Activated T-helper 1 cell treated with anti-CD3 and anti-CD28 coated beads, Interleukin-12 subunit alpha, Interleukin-12 subunit beta, Interleukin-2, Interleukin-4 antibody, amounts not matched to agents 30 ng/mL and 10 ng/mL and 1 ng/mL, durations not matched to agents 14 hours and 24 hours and 36 hours (primary cell): ENCODE measurements at regions not wholly inside any gene's neighbourhood (a gene's known extent, or its start where the extent isn't known, plus 50 kb on each side); places are given as distances from the start of the nearest gene placed in this dataset.

Experiments
- DNase-seq: peaks from one replicate; pipeline ENCODE4 v3.0.0; 2021; ENCODE audit warnings: low spot score
- H3K27ac Mint-ChIP-seq: one replicate; pipeline ENCODE4 v1.8.0; 2021; ENCODE audit warnings: mild to moderate bottlenecking, mixed read lengths
- H3K27me3 Mint-ChIP-seq: one replicate; pipeline ENCODE4 v1.8.0; 2022; ENCODE audit warnings: mild to moderate bottlenecking, moderate library complexity, mixed read lengths; ENCODE audit not compliant: insufficient read depth
- H3K36me3 Mint-ChIP-seq: one replicate; pipeline ENCODE4 v1.8.0; 2021; ENCODE audit warnings: low read depth, mixed read lengths
- H3K4me1 Mint-ChIP-seq: one replicate; pipeline ENCODE4 v1.8.0; 2021; ENCODE audit warnings: low read depth, mixed read lengths
- H3K4me3 Mint-ChIP-seq: one replicate; pipeline ENCODE4 v1.8.0; 2021; ENCODE audit warnings: mild to moderate bottlenecking, moderate library complexity, mixed read lengths
- H3K9me3 Mint-ChIP-seq: one replicate; pipeline ENCODE4 v1.8.0; 2021; ENCODE audit warnings: mixed read lengths
- intact Hi-C: fragments of 100-400 bp; cut with micrococcal nuclease; formaldehyde crosslinking; loops from one replicate; pipeline ENCODE4 v1.15.1; 2024

- no peaks in the 10 kb centered on the region for H3K4me1 Mint-ChIP-seq
- no peak overlapping the region for H3K4me3 Mint-ChIP-seq
- no peaks in the 10 kb centered on the region for H3K27me3 Mint-ChIP-seq
- intact Hi-C loops = no loop called here
- no peak for DNase-seq
- no peaks in the 10 kb centered on the region for H3K36me3 Mint-ChIP-seq
- no peaks in the 10 kb centered on the region for H3K9me3 Mint-ChIP-seq
- H3K27ac Mint-ChIP-seq = no peak overlapping the region
Measured at GRCh38 chr20:60481743-60482133, 523.5 kb downstream of the CDH26 start.

GRCh38 chr20:60482221-60483008 lies 524.2 kb downstream of the CDH26 start:
- no peaks in the 10 kb centered on the region for H3K27me3 Mint-ChIP-seq
- H3K9me3 Mint-ChIP-seq = no peaks in the 10 kb centered on the region
- H3K4me3 Mint-ChIP-seq = no peak overlapping the region
- intact Hi-C loops = no loop called here
- no peak overlapping the region for H3K27ac Mint-ChIP-seq
- DNase-seq = no peak
- no peaks in the 10 kb centered on the region for H3K4me1 Mint-ChIP-seq
- no peaks in the 10 kb centered on the region for H3K36me3 Mint-ChIP-seq

GRCh38 chr20:60483371-60483770 lies 525.1 kb downstream of the CDH26 start:
- no peak for DNase-seq
- Mint-ChIP-seq H3K36me3 (no peaks in the 10 kb centered on the region), H3K27me3 (no peaks in the 10 kb centered on the region), H3K27ac (no peak overlapping the region), H3K9me3 (no peaks in the 10 kb centered on the region), H3K4me3 (no peak overlapping the region), H3K4me1 (no peaks in the 10 kb centered on the region)
- intact Hi-C loops = no loop called here

- no peaks in the 10 kb centered on the region for H3K27me3 Mint-ChIP-seq
- no peaks in the 10 kb centered on the region for H3K4me1 Mint-ChIP-seq
- H3K36me3 Mint-ChIP-seq = no peaks in the 10 kb centered on the region
- no peak overlapping the region for H3K27ac Mint-ChIP-seq
- no peaks in the 10 kb centered on the region for H3K9me3 Mint-ChIP-seq
- intact Hi-C loops = no loop called here
- no peak overlapping the region for H3K4me3 Mint-ChIP-seq
- no peak for DNase-seq
Measured at GRCh38 chr20:60484316-60484715, 526.1 kb downstream of the CDH26 start.

- no peak overlapping the region for H3K4me3 Mint-ChIP-seq
- H3K4me1 Mint-ChIP-seq = no peaks in the 10 kb centered on the region
- H3K36me3 Mint-ChIP-seq = no peaks in the 10 kb centered on the region
- no peak for DNase-seq
- intact Hi-C loops = no loop called here
- no peaks in the 10 kb centered on the region for H3K27me3 Mint-ChIP-seq
- no peak overlapping the region for H3K27ac Mint-ChIP-seq
- no peaks in the 10 kb centered on the region for H3K9me3 Mint-ChIP-seq
Measured at GRCh38 chr20:60485012-60485760, 527.0 kb downstream of the CDH26 start.

GRCh38 chr20:60486315-60486714 lies 528.1 kb downstream of the CDH26 start:
- intact Hi-C loops = no loop called here
- Mint-ChIP-seq H3K27ac (no peak overlapping the region), H3K9me3 (no peaks in the 10 kb centered on the region), H3K36me3 (no peaks in the 10 kb centered on the region), H3K4me1 (no peaks in the 10 kb centered on the region), H3K27me3 (no peaks in the 10 kb centered on the region), H3K4me3 (no peak overlapping the region)
- no peak for DNase-seq

- H3K36me3 Mint-ChIP-seq = no peaks in the 10 kb centered on the region
- no peaks in the 10 kb centered on the region for H3K4me1 Mint-ChIP-seq
- intact Hi-C loops = no loop called here
- no peaks in the 10 kb centered on the region for H3K9me3 Mint-ChIP-seq
- DNase-seq = no peak
- H3K27me3 Mint-ChIP-seq = no peaks in the 10 kb centered on the region
- H3K4me3 Mint-ChIP-seq = no peak overlapping the region
- H3K27ac Mint-ChIP-seq = no peak overlapping the region
Measured at GRCh38 chr20:60486937-60487336, 528.7 kb downstream of the CDH26 start.

- DNase-seq = no peak
- intact Hi-C loops = no loop called here
- Mint-ChIP-seq H3K4me3 (no peak overlapping the region), H3K36me3 (no peaks in the 10 kb centered on the region), H3K4me1 (no peaks in the 10 kb centered on the region), H3K9me3 (no peaks in the 10 kb centered on the region), H3K27ac (no peak overlapping the region), H3K27me3 (no peaks in the 10 kb centered on the region)
Measured at GRCh38 chr20:60490217-60491050, 532.2 kb downstream of the CDH26 start.

GRCh38 chr20:60491051-60491581 lies 532.9 kb downstream of the CDH26 start:
- intact Hi-C loops = no loop called here
- Mint-ChIP-seq H3K4me3 (no peak overlapping the region), H3K9me3 (no peaks in the 10 kb centered on the region), H3K36me3 (no peaks in the 10 kb centered on the region), H3K27me3 (no peaks in the 10 kb centered on the region), H3K27ac (no peak overlapping the region), H3K4me1 (no peaks in the 10 kb centered on the region)
- no peak for DNase-seq

GRCh38 chr20:60494476-60494875 lies 536.3 kb downstream of the CDH26 start:
- H3K27me3 Mint-ChIP-seq = no peaks in the 10 kb centered on the region
- no peak overlapping the region for H3K4me3 Mint-ChIP-seq
- no peaks in the 10 kb centered on the region for H3K36me3 Mint-ChIP-seq
- no peak for DNase-seq
- no peak overlapping the region for H3K27ac Mint-ChIP-seq
- intact Hi-C loops = no loop called here
- no peaks in the 10 kb centered on the region for H3K9me3 Mint-ChIP-seq
- H3K4me1 Mint-ChIP-seq = no peaks in the 10 kb centered on the region

- intact Hi-C loops = no loop called here
- no peak overlapping the region for H3K27ac Mint-ChIP-seq
- no peaks in the 10 kb centered on the region for H3K36me3 Mint-ChIP-seq
- H3K27me3 Mint-ChIP-seq = no peaks in the 10 kb centered on the region
- no peaks in the 10 kb centered on the region for H3K4me1 Mint-ChIP-seq
- no peak overlapping the region for H3K4me3 Mint-ChIP-seq
- H3K9me3 Mint-ChIP-seq = no peaks in the 10 kb centered on the region
- no peak for DNase-seq
Measured at GRCh38 chr20:60497298-60498035, 539.2 kb downstream of the CDH26 start.

GRCh38 chr20:60500038-60500701 lies 541.9 kb downstream of the CDH26 start:
- intact Hi-C loops = no loop called here
- no peaks in the 10 kb centered on the region for H3K36me3 Mint-ChIP-seq
- H3K4me1 Mint-ChIP-seq = no peaks in the 10 kb centered on the region
- no peaks in the 10 kb centered on the region for H3K9me3 Mint-ChIP-seq
- H3K27ac Mint-ChIP-seq = no peak overlapping the region
- no peak overlapping the region for H3K4me3 Mint-ChIP-seq
- H3K27me3 Mint-ChIP-seq = no peaks in the 10 kb centered on the region
- no peak for DNase-seq
